ENCODE measurements at regions not wholly inside any gene's neighbourhood (a gene's known extent, or its start where the extent isn't known, plus 50 kb on each side); places are given as distances from the start of the nearest gene placed in this dataset.

DNA sequence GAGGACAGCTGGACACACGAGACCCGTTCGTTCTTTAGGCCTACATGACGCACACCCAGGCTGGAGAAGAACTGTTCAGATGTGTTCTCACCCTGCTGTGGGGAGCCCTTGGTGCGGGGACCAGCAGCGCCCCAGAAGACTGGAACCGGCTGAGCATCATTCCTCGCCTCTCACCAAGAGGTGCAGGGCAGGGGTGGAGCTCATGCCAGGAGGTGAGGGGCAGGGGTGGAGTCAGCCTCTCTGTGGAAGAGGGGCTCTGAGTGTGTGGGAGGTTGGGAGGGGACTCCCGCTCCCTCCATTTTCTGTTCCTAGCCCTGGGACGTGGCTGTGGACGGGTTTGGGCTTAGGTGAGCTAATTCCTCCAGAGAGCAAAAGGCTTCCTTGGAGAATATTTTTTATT lies 66.0 kb upstream of the SHH start:
- TF ChIP-seq, protein P1, sequence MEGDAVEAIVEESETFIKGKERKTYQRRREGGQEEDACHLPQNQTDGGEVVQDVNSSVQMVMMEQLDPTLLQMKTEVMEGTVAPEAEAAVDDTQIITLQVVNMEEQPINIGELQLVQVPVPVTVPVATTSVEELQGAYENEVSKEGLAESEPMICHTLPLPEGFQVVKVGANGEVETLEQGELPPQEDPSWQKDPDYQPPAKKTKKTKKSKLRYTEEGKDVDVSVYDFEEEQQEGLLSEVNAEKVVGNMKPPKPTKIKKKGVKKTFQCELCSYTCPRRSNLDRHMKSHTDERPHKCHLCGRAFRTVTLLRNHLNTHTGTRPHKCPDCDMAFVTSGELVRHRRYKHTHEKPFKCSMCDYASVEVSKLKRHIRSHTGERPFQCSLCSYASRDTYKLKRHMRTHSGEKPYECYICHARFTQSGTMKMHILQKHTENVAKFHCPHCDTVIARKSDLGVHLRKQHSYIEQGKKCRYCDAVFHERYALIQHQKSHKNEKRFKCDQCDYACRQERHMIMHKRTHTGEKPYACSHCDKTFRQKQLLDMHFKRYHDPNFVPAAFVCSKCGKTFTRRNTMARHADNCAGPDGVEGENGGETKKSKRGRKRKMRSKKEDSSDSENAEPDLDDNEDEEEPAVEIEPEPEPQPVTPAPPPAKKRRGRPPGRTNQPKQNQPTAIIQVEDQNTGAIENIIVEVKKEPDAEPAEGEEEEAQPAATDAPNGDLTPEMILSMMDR (IDR thresholded peaks at IDR 0.05 in 4 of 5, conservative IDR thresholded peaks at IDR 0.05 in 1 of 5): no peak
- TF ChIP-seq POLR2A (IDR thresholded peaks at IDR 0.05): no peak

Measured in gastrocnemius medialis (tissue), 4 donors.